Dermis blood vessel endothelial cell (primary cell): ENCODE measurements at regions not wholly inside any gene's neighbourhood (a gene's known extent, or its start where the extent isn't known, plus 50 kb on each side); places are given as distances from the start of the nearest gene placed in this dataset.

ENCODE experiments used
- DNase-seq: peaks from one replicate; pipeline ENCODE4 v3.0.0; 2010

GRCh38 chr2:22282220-22282619, 1102.8 kb upstream of the KLHL29 start:
- no peak for DNase-seq

- DNase-seq = no peak
Measured at GRCh38 chr2:22282916-22283315, 1102.1 kb upstream of the KLHL29 start.

- DNase-seq = no peak
Measured at GRCh38 chr2:22283436-22283835, 1101.5 kb upstream of the KLHL29 start.

- DNase-seq = no peak
Measured at GRCh38 chr2:22290302-22290701, 1094.7 kb upstream of the KLHL29 start.

- no peak for DNase-seq
Measured at GRCh38 chr2:22290909-22291473, 1094.0 kb upstream of the KLHL29 start.

GRCh38 chr2:22301228-22301627, 1083.8 kb upstream of the KLHL29 start:
- DNase-seq = no peak

- DNase-seq = no peak
Measured at GRCh38 chr2:22326250-22326649, 1058.7 kb upstream of the KLHL29 start.

GRCh38 chr2:22329211-22330154, 1055.5 kb upstream of the KLHL29 start:
- DNase-seq = no peak

- DNase-seq = no peak
Measured at GRCh38 chr2:22336414-22336813, 1048.6 kb upstream of the KLHL29 start.

GRCh38 chr2:22340716-22341115, 1044.3 kb upstream of the KLHL29 start:
- DNase-seq = no peak

GRCh38 chr2:22347306-22347705, 1037.7 kb upstream of the KLHL29 start:
- no peak for DNase-seq

GRCh38 chr2:22350621-22351020, 1034.4 kb upstream of the KLHL29 start:
- no peak for DNase-seq

- peak; percentile 11 for DNase-seq
Measured at GRCh38 chr2:22355816-22356433, 1029.1 kb upstream of the KLHL29 start.

GRCh38 chr2:22359071-22359672, 1025.8 kb upstream of the KLHL29 start:
- DNase-seq = no peak

GRCh38 chr2:22360735-22361374, 1024.1 kb upstream of the KLHL29 start:
- DNase-seq = no peak

GRCh38 chr2:22361571-22361970, 1023.4 kb upstream of the KLHL29 start:
- DNase-seq = no peak

GRCh38 chr2:22375096-22375495, 1009.9 kb upstream of the KLHL29 start:
- no peak for DNase-seq

GRCh38 chr2:22377268-22377667, 1007.7 kb upstream of the KLHL29 start:
- DNase-seq = no peak

- no peak for DNase-seq
Measured at GRCh38 chr2:22382479-22383169, 1002.4 kb upstream of the KLHL29 start.

- no peak for DNase-seq
Measured at GRCh38 chr2:22397847-22398246, 987.1 kb upstream of the KLHL29 start.

GRCh38 chr2:22403748-22404147, 981.2 kb upstream of the KLHL29 start:
- no peak for DNase-seq

GRCh38 chr2:22406625-22407024, 978.4 kb upstream of the KLHL29 start:
- no peak for DNase-seq
